ENCODE measurements at regions not wholly inside any gene's neighbourhood (a gene's known extent, or its start where the extent isn't known, plus 50 kb on each side); places are given as distances from the start of the nearest gene placed in this dataset.

DNA sequence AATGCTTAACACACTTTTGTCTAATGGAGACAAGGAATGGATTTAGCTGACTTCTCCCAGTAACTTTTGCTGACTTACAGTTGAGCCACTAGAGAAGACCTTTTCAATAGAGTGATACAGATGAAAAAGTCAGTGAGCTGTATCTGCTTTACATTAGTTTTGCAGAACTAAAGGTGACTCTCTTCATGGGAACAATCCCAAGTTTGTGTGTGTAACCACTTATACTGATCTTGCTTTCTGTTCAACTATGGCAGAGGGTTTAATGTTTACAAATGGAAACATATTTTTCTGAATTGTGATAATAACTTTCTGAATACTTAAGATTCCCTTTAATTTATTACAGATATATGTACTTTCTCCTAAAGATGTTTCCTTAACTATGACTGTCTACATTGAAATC lies 182.6 kb upstream of the PUDP start:
- Histone ChIP-seq H3K27me3 (no peaks in the 10 kb centered on the region), H3K27ac (no peak overlapping the region), H3K4me1 (no peaks in the 10 kb centered on the region), H3K4me3 (no peak overlapping the region), H3K36me3 (peaks cover 0 to 3% (median 0%) of the 10 kb centered on the region in 9 donors), H3K9me3 (no peaks in the 10 kb centered on the region)
- no peak for TF ChIP-seq POLR2A (IDR thresholded peaks at IDR 0.05)
- TF ChIP-seq, protein P1, sequence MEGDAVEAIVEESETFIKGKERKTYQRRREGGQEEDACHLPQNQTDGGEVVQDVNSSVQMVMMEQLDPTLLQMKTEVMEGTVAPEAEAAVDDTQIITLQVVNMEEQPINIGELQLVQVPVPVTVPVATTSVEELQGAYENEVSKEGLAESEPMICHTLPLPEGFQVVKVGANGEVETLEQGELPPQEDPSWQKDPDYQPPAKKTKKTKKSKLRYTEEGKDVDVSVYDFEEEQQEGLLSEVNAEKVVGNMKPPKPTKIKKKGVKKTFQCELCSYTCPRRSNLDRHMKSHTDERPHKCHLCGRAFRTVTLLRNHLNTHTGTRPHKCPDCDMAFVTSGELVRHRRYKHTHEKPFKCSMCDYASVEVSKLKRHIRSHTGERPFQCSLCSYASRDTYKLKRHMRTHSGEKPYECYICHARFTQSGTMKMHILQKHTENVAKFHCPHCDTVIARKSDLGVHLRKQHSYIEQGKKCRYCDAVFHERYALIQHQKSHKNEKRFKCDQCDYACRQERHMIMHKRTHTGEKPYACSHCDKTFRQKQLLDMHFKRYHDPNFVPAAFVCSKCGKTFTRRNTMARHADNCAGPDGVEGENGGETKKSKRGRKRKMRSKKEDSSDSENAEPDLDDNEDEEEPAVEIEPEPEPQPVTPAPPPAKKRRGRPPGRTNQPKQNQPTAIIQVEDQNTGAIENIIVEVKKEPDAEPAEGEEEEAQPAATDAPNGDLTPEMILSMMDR (IDR thresholded peaks at IDR 0.05), result no peak
- DNase-seq (no peak), ATAC-seq (no peak)
- intact Hi-C loops (cut with DNase I), result no loop called here

DNA sequence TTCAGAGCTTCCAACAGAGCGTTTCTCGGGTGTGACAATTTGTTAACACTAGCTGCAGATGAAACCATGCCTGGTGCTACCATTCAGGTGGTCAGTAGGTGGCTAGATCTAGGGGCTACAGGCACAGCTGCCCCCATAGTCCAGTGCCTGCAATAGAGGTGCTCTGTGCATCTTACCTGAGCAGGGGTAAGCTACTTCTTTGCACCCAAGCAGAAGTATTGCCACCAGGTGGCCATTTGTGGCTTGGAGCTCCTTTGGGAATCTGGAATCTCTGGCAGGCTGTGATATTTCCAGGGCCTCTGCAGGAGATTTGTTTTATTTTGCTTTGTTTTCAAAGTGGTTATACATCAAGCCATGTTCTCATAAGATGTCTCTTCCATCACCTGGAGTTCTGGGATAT lies 170.7 kb upstream of the PUDP start:
- 85 to 92% (median 90%) methylated on average over 2 of the region's 2 CpGs for WGBS, 4 donors
- H3K4me3 ChIP-seq, result no peak overlapping the region
- H3K4me1 ChIP-seq, result no peaks in the 10 kb centered on the region
- H3K36me3 ChIP-seq, result no peaks in the 10 kb centered on the region
- no peaks in the 10 kb centered on the region for H3K27me3 ChIP-seq
- H3K9me3 ChIP-seq, result no peaks in the 10 kb centered on the region
- H3K27ac ChIP-seq, result no peak overlapping the region
- no peak for ATAC-seq
- no peak for TF ChIP-seq POLR2A (IDR thresholded peaks at IDR 0.05)
- TF ChIP-seq, protein P1 (IDR thresholded peaks at IDR 0.05), result no peak
- no peak for DNase-seq
- intact Hi-C loops (cut with DNase I), result no loop called here

DNA sequence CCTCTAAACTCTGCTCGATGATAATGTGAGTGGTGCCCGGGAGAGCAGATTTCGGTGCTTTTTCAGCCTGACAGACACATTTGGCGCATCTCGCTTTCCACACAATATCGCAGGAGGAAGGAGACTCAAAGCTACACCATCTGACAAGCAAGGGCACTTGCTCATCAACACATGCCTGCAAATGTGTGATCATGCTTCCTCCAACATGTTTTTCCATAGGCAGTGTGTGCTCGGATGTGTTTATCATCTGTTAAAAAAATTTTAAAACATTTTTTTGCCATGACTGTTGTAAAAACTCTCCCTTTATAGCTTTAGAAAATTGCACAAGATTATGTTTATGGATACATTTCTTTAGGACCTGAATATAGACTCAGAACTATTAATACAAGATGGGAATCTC lies 170.3 kb upstream of the PUDP start:
- no peaks in the 10 kb centered on the region for H3K27me3 ChIP-seq
- H3K27ac ChIP-seq, result no peak overlapping the region
- no peak for ATAC-seq
- TF ChIP-seq POLR2A (IDR thresholded peaks at IDR 0.05), result no peak
- TF ChIP-seq, protein P1 (IDR thresholded peaks at IDR 0.05), result no peak
- intact Hi-C loops (cut with DNase I), result no loop called here
- no peaks in the 10 kb centered on the region for H3K36me3 ChIP-seq
- H3K4me3 ChIP-seq, result no peak overlapping the region
- no peaks in the 10 kb centered on the region for H3K9me3 ChIP-seq
- WGBS, 4 donors, result 95 to 96% (median 96%) methylated on average over 7 of the region's 7 CpGs
- DNase-seq, result no peak
- H3K4me1 ChIP-seq, result no peaks in the 10 kb centered on the region

GRCh38 chrX:7316887-7317286 lies 168.9 kb upstream of the PUDP start:
- intact Hi-C loops (cut with DNase I), result no loop called here
- no peak for ATAC-seq

More at GRCh38 chrX:7316887-7317286, 168.9 kb upstream of the PUDP start:
- Histone ChIP-seq H3K27me3 (no peaks in the 10 kb centered on the region), H3K36me3 (no peaks in the 10 kb centered on the region), H3K4me3 (no peak overlapping the region), H3K4me1 (no peaks in the 10 kb centered on the region), H3K27ac (no peak overlapping the region), H3K9me3 (no peaks in the 10 kb centered on the region)
- TF ChIP-seq, protein P1 (IDR thresholded peaks at IDR 0.05), result no peak
- TF ChIP-seq POLR2A (IDR thresholded peaks at IDR 0.05), result no peak
- DNase-seq, result no peak
- WGBS, 4 donors, result 68 to 92% (median 85%) methylated on average over 2 of the region's 2 CpGs
